ENCODE measurements at regions not wholly inside any gene's neighbourhood (a gene's known extent, or its start where the extent isn't known, plus 50 kb on each side); places are given as distances from the start of the nearest gene placed in this dataset.
"Not testable (repeated sequence)": the region's sequence is repeated elsewhere in the genome, so short reads cannot be mapped to it uniquely, and the experiment has no call there.

- WGBS, 2 donors: 66 to 81% methylated on average over 2 of the region's 2 CpGs
- TF ChIP-seq CTCF (IDR thresholded peaks at IDR 0.05; ENCODE audit: control extremely low read depth, extremely low read depth): no peak
These were observed 335.3 kb upstream of the NRSN1 start for GRCh38 chr6:23790756-23791155.

GRCh38 chr6:23797041-23797440, 329.0 kb upstream of the NRSN1 start:
- Histone ChIP-seq H3K36me3 (ENCODE audit: control insufficient read depth in 4 of 4, insufficient read depth in 4 of 4, low read length in 4 of 4) (no peaks in the 10 kb centered on the region), H3K9ac (ENCODE audit: insufficient read depth in 1 of 2, low read length in 2 of 2) (no peak overlapping the region), H3K4me3 (no peak overlapping the region), H3K4me1 (ENCODE audit: control insufficient read depth in 5 of 5, insufficient read depth in 5 of 5, low read length in 5 of 5) (no peaks in the 10 kb centered on the region), H3K27ac (ENCODE audit: low read depth in 1 of 2, low read length in 1 of 2) (no peak overlapping the region), H3K9me3 (ENCODE audit: control insufficient read depth in 4 of 4, insufficient read depth in 3 of 4, low read length in 3 of 4) (no peaks in the 10 kb centered on the region), H3K27me3 (ENCODE audit: control insufficient read depth in 3 of 3, insufficient read depth in 3 of 3, low read length in 2 of 3) (no peaks in the 10 kb centered on the region)
- no peak for ATAC-seq (ENCODE audit: insufficient read depth, low FRiP score)
- 91 to 97% methylated on average over 1 of the region's 1 CpG for WGBS, 2 donors
- no peak for TF ChIP-seq CTCF (IDR thresholded peaks at IDR 0.05; ENCODE audit: control extremely low read depth, extremely low read depth)
- no peak for DNase-seq

More at GRCh38 chr6:23790756-23791155, 335.3 kb upstream of the NRSN1 start:
- Histone ChIP-seq H3K4me3 (no peak overlapping the region), H3K9me3 (ENCODE audit: control insufficient read depth in 4 of 4, insufficient read depth in 3 of 4, low read length in 3 of 4) (no peaks in the 10 kb centered on the region), H3K27ac (ENCODE audit: low read depth in 1 of 2, low read length in 1 of 2) (no peak overlapping the region), H3K9ac (ENCODE audit: insufficient read depth in 1 of 2, low read length in 2 of 2) (no peak overlapping the region), H3K36me3 (ENCODE audit: control insufficient read depth in 4 of 4, insufficient read depth in 4 of 4, low read length in 4 of 4) (no peaks in the 10 kb centered on the region), H3K4me1 (ENCODE audit: control insufficient read depth in 5 of 5, insufficient read depth in 5 of 5, low read length in 5 of 5) (peaks cover 0 to 2% (median 0%) of the 10 kb centered on the region in 5 donors), H3K27me3 (ENCODE audit: control insufficient read depth in 3 of 3, insufficient read depth in 3 of 3, low read length in 2 of 3) (no peaks in the 10 kb centered on the region)
- DNase-seq (no peak), ATAC-seq (ENCODE audit: insufficient read depth, low FRiP score) (no peak)

- H3K36me3 ChIP-seq (ENCODE audit: control insufficient read depth in 4 of 4, insufficient read depth in 4 of 4, low read length in 4 of 4); DNase-seq; H3K9ac ChIP-seq (ENCODE audit: insufficient read depth in 1 of 2, low read length in 2 of 2); H3K4me3 ChIP-seq; H3K4me1 ChIP-seq (ENCODE audit: control insufficient read depth in 5 of 5, insufficient read depth in 5 of 5, low read length in 5 of 5); H3K27me3 ChIP-seq (ENCODE audit: control insufficient read depth in 3 of 3, insufficient read depth in 3 of 3, low read length in 2 of 3); H3K9me3 ChIP-seq (ENCODE audit: control insufficient read depth in 4 of 4, insufficient read depth in 3 of 4, low read length in 3 of 4); H3K27ac ChIP-seq (ENCODE audit: low read depth in 1 of 2, low read length in 1 of 2); ATAC-seq (ENCODE audit: insufficient read depth, low FRiP score): not testable (repeated sequence)
- 86 to 90% methylated on average over 15 of the region's 15 CpGs for WGBS, 2 donors
These were observed 321.7 kb upstream of the NRSN1 start for GRCh38 chr6:23804289-23804688.

DNA sequence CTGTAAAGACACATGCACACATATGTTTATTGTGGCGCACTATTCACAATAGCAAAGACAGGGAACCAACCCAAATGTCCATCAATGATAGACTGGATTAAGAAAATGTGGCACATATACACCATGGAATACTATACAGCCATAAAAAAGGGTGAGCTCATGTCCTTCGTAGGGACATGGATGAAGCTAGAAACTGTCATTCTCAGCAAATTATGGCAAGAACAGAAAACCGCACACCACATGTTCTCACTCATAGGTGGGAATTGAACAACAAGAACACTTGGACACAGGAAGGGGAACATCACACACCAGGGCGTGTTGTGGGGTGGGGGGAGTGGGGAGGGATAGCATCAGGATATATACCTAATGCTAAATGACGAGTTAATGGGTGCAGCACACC, 304.9 kb upstream of the NRSN1 start:
- H3K36me3 ChIP-seq (ENCODE audit: control insufficient read depth in 4 of 4, insufficient read depth in 4 of 4, low read length in 4 of 4); H3K4me1 ChIP-seq (ENCODE audit: control insufficient read depth in 5 of 5, insufficient read depth in 5 of 5, low read length in 5 of 5); H3K9ac ChIP-seq (ENCODE audit: insufficient read depth in 1 of 2, low read length in 2 of 2); H3K27ac ChIP-seq (ENCODE audit: low read depth in 1 of 2, low read length in 1 of 2); ATAC-seq (ENCODE audit: insufficient read depth, low FRiP score); H3K9me3 ChIP-seq (ENCODE audit: control insufficient read depth in 4 of 4, insufficient read depth in 3 of 4, low read length in 3 of 4); H3K27me3 ChIP-seq (ENCODE audit: control insufficient read depth in 3 of 3, insufficient read depth in 3 of 3, low read length in 2 of 3); DNase-seq; H3K4me3 ChIP-seq: not testable (repeated sequence)
- 94 to 95% methylated on average over 5 of the region's 5 CpGs for WGBS, 2 donors

- Histone ChIP-seq H3K4me3 (no peak overlapping the region), H3K36me3 (ENCODE audit: control insufficient read depth in 4 of 4, insufficient read depth in 4 of 4, low read length in 4 of 4) (no peaks in the 10 kb centered on the region)
- WGBS, 2 donors: 32 to 50% methylated on average over 1 of the region's 1 CpG
These were observed 302.6 kb upstream of the NRSN1 start for GRCh38 chr6:23823421-23823820.

More at GRCh38 chr6:23823421-23823820, 302.6 kb upstream of the NRSN1 start:
- Histone ChIP-seq H3K9ac (ENCODE audit: insufficient read depth in 1 of 2, low read length in 2 of 2) (no peak overlapping the region), H3K4me1 (ENCODE audit: control insufficient read depth in 5 of 5, insufficient read depth in 5 of 5, low read length in 5 of 5) (peaks cover 0 to 6% (median 0%) of the 10 kb centered on the region in 5 donors), H3K27me3 (ENCODE audit: control insufficient read depth in 3 of 3, insufficient read depth in 3 of 3, low read length in 2 of 3) (no peaks in the 10 kb centered on the region), H3K9me3 (ENCODE audit: control insufficient read depth in 4 of 4, insufficient read depth in 3 of 4, low read length in 3 of 4) (no peaks in the 10 kb centered on the region), H3K27ac (ENCODE audit: low read depth in 1 of 2, low read length in 1 of 2) (no peak overlapping the region)
- no peak for TF ChIP-seq CTCF (IDR thresholded peaks at IDR 0.05; ENCODE audit: control extremely low read depth, extremely low read depth)
- ATAC-seq (ENCODE audit: insufficient read depth, low FRiP score) (no peak), DNase-seq (no peak)

Data from lung (tissue), 11 donors.